Neutrophil (primary cell): ENCODE measurements at regions not wholly inside any gene's neighbourhood (a gene's known extent, or its start where the extent isn't known, plus 50 kb on each side); places are given as distances from the start of the nearest gene placed in this dataset.

Experiments
- H3K27ac ChIP-seq: fragments of 200-600 bp; sonication (generic); 2 replicates; pipeline ENCODE4 v1.5.1; 2016; ENCODE audit warnings: mild to moderate bottlenecking, moderate library complexity
- H3K27me3 ChIP-seq: fragments of 200-600 bp; sonication (generic); 2 replicates; pipeline ENCODE4 v1.6.0; 2016; ENCODE audit warnings: mild to moderate bottlenecking
- H3K36me3 ChIP-seq: fragments of 200-600 bp; sonication (generic); 2 replicates; pipeline ENCODE4 v1.5.1; 2017
- H3K4me1 ChIP-seq, 2 experiments: fragments of 200-600 bp in 1 of 2; sonication (generic) in 1 of 2; 1 replicate in 1 of 2; 2 replicates in 1 of 2; pipeline versions ENCODE4 v1.5.1 to v1.6.1; 2013 to 2016; ENCODE audit warnings: low read depth in 1 of 2, low read length in 1 of 2, mild to moderate bottlenecking in 1 of 2, moderate library complexity in 1 of 2; ENCODE audit not compliant: control insufficient read depth in 1 of 2, insufficient read depth in 1 of 2
- H3K4me3 ChIP-seq, 2 experiments: fragments of 200-600 bp in 1 of 2; sonication (generic) in 1 of 2; 1 replicate in 1 of 2; 2 replicates in 1 of 2; pipeline ENCODE4 v1.5.1; 2013 to 2016; ENCODE audit warnings: low read depth in 1 of 2, low read length in 1 of 2, mild to moderate bottlenecking in 1 of 2, moderate library complexity in 1 of 2
- H3K9me3 ChIP-seq: fragments of 200-600 bp; sonication (generic); 2 replicates; pipeline ENCODE4 v1.5.1; 2016
- CTCF ChIP-seq: fragments of 200-600 bp; sonication (generic); IDR thresholded peaks from 2 replicates; pipeline ENCODE4 v1.5.1; 2016; ENCODE audit warnings: antibody characterized with exemption

GRCh38 chr2:78034706-78035105 lies 512.5 kb upstream of the LRRTM4 start:
- no peaks in the 10 kb centered on the region for H3K9me3 ChIP-seq
- H3K4me3 ChIP-seq, result no peak overlapping the region
- H3K27ac ChIP-seq, result no peak overlapping the region
- H3K36me3 ChIP-seq, result no peaks in the 10 kb centered on the region
- no peaks in the 10 kb centered on the region for H3K4me1 ChIP-seq
- H3K27me3 ChIP-seq, result no peaks in the 10 kb centered on the region
- no peak for TF ChIP-seq CTCF

DNA sequence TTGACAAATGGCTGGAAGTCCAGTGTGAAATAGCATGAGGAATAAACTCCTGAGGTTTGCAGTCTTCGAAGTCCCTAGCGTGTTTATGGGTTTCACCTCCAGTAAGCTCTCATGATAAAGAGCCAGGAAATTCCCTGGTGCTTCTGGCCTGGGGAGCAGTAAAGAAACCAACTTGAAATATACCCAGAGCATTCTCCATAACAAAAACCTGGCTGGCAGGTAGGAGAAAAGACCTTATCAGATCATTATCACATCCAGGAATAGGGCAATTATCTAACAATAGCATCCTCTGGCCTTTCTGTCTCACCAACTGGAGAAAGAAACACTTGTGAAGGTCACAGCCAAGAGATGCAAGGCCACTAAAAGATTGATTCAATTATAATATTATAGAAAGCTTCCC lies 513.6 kb upstream of the LRRTM4 start:
- Histone ChIP-seq H3K4me3 (no peak overlapping the region), H3K4me1 (no peaks in the 10 kb centered on the region), H3K36me3 (no peaks in the 10 kb centered on the region), H3K27ac (no peak overlapping the region), H3K9me3 (no peaks in the 10 kb centered on the region), H3K27me3 (no peaks in the 10 kb centered on the region)
- no peak for TF ChIP-seq CTCF

- Histone ChIP-seq H3K4me1 (no peaks in the 10 kb centered on the region), H3K27ac (no peak overlapping the region), H3K9me3 (no peaks in the 10 kb centered on the region), H3K4me3 (no peak overlapping the region), H3K27me3 (no peaks in the 10 kb centered on the region), H3K36me3 (no peaks in the 10 kb centered on the region)
- no peak for TF ChIP-seq CTCF
These were observed 529.3 kb upstream of the LRRTM4 start for GRCh38 chr2:78051480-78051879.

DNA sequence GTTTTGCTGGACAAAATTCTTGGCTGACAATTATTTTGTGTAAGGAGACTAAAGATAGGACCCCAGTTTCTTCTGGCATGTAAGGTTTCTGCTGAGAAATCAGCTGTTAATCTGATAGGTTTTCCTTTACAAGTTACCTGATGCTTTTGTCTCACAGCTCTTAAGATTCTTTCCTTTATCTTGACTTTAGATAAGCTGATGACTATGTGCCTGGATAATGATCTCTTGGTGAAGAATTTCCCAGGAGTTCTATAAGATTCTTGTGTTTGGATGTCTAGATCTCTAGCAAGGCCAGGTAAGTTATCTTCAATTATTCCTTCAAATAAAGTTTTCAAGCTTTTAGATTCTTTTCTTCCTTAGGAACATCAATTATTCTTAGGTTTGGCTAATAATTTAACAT lies 534.8 kb upstream of the LRRTM4 start:
- H3K9me3 ChIP-seq, result no peaks in the 10 kb centered on the region
- TF ChIP-seq CTCF, result no peak

GRCh38 chr2:78061301-78061700 lies 539.1 kb upstream of the LRRTM4 start:
- H3K4me1 ChIP-seq, result no peaks in the 10 kb centered on the region
- H3K4me3 ChIP-seq, result no peak overlapping the region
- no peak for TF ChIP-seq CTCF
- no peaks in the 10 kb centered on the region for H3K27me3 ChIP-seq
- H3K9me3 ChIP-seq, result no peaks in the 10 kb centered on the region
- H3K36me3 ChIP-seq, result no peaks in the 10 kb centered on the region
- no peak overlapping the region for H3K27ac ChIP-seq

More for the DNA sequence above, 534.8 kb upstream of the LRRTM4 start:
- H3K36me3 ChIP-seq, result no peaks in the 10 kb centered on the region
- H3K4me3 ChIP-seq, result no peak overlapping the region
- no peaks in the 10 kb centered on the region for H3K4me1 ChIP-seq
- no peaks in the 10 kb centered on the region for H3K27me3 ChIP-seq
- no peak overlapping the region for H3K27ac ChIP-seq

DNA sequence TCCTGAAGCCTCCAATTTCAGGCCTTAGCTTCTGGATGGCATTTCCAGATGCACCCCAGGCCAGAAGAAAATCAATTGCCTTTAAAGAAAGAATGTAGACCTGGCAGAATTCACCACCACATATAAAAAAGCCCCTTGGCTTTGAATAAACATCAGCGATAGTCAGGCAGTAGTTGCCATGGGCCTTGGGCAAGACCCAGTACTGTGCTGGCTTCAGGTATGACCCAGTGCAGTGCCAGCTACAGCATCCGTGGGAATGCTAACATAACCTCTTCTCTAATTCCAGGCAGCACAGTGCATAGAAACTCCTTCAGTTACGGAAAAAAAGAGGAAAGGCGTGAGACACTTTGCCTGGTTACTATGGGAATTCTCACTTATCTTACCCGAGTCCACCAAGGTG lies 539.6 kb upstream of the LRRTM4 start:
- Histone ChIP-seq H3K27me3 (no peaks in the 10 kb centered on the region), H3K4me3 (no peak overlapping the region), H3K36me3 (no peaks in the 10 kb centered on the region), H3K4me1 (no peaks in the 10 kb centered on the region), H3K27ac (no peak overlapping the region), H3K9me3 (no peaks in the 10 kb centered on the region)
- no peak for TF ChIP-seq CTCF
